ENCODE measurements at regions not wholly inside any gene's neighbourhood (a gene's known extent, or its start where the extent isn't known, plus 50 kb on each side); places are given as distances from the start of the nearest gene placed in this dataset.

- H3K4me3 Mint-ChIP-seq (ENCODE audit: unreplicated experiment): no peak overlapping the region
- TF ChIP-seq CTCF (IDR thresholded peaks at IDR 0.05): no peak
- no peak overlapping the region for H3K27ac Mint-ChIP-seq (ENCODE audit: unreplicated experiment)
- no peak for DNase-seq (ENCODE audit: extremely low spot score, unreplicated experiment)
- no peaks in the 10 kb centered on the region for H3K9me3 Mint-ChIP-seq (ENCODE audit: unreplicated experiment)
- H3K4me1 Mint-ChIP-seq (ENCODE audit: unreplicated experiment): peaks cover 23% of the 10 kb centered on the region
- H3K36me3 Mint-ChIP-seq (ENCODE audit: unreplicated experiment): no peaks in the 10 kb centered on the region
- H3K27me3 Mint-ChIP-seq (ENCODE audit: unreplicated experiment): no peaks in the 10 kb centered on the region
Observed at GRCh38 chr1:199157494-199157893, 518.7 kb downstream of the PTPRC start.

DNA sequence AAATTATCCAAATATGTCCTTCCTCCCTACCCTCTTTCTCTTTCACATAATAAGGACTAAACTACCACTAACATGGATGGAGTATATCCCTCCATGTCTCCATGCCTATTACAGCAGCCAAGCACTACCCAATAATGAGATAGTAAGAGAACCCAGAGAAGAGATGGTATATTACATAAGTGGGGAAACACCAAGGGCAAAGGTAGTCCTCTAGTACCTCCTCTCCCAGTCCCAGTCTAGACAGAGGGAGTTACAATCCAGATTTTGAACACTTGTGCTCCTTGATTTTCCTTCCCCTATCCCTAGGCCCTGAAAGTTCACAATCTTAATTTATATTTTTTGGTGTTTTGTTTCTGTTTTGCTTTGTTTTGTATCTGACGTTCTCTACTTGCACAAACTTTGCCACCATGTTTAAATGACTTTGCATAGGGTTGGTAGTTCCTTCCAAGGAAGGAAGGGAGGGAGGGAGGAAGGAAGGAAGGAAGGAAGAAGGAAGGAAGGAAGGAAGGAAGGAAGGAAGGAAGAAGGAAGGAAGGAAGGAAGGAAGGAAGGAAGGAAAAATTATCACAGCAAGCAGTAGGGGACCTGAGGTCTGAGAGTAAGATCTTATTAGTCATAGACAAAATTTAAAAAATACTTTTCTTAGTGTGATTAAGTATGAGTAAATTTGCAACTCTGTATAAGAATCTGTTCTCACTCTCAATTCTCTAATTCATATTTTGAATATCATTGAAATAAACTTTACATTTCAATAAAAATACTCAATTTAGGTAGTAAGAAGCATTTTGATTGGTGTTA lies 521.9 kb downstream of the PTPRC start:
- no peak overlapping the region for H3K4me3 Mint-ChIP-seq (ENCODE audit: unreplicated experiment)
- no peaks in the 10 kb centered on the region for H3K9me3 Mint-ChIP-seq (ENCODE audit: unreplicated experiment)
- no peak for TF ChIP-seq CTCF (IDR thresholded peaks at IDR 0.05)
- no peaks in the 10 kb centered on the region for H3K27me3 Mint-ChIP-seq (ENCODE audit: unreplicated experiment)
- peak overlapping the region; percentile 82 for H3K27ac Mint-ChIP-seq (ENCODE audit: unreplicated experiment)
- no peaks in the 10 kb centered on the region for H3K36me3 Mint-ChIP-seq (ENCODE audit: unreplicated experiment)
- DNase-seq (ENCODE audit: extremely low spot score, unreplicated experiment): no peak
- H3K4me1 Mint-ChIP-seq (ENCODE audit: unreplicated experiment): peaks cover 28% of the 10 kb centered on the region

DNA sequence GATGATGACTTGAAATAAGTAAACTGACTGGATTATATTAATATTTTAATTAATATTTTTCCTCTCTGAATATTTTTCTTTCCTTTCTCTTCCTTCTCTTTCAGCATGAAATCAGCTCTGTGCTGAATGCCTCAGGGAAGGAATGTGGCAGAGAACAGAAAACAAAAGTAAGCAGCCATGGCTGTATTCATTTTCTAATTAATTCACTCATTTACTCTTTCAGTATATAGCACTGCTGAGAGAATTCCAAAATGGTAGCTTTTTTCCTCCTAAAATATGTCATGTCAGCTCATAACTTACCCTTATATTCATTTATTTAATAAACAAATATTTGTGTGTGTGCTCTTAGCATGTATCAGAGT lies 522.5 kb downstream of the PTPRC start:
- Mint-ChIP-seq H3K9me3 (ENCODE audit: unreplicated experiment) (no peaks in the 10 kb centered on the region), H3K27me3 (ENCODE audit: unreplicated experiment) (no peaks in the 10 kb centered on the region), H3K36me3 (ENCODE audit: unreplicated experiment) (no peaks in the 10 kb centered on the region), H3K4me1 (ENCODE audit: unreplicated experiment) (peaks cover 28% of the 10 kb centered on the region), H3K27ac (ENCODE audit: unreplicated experiment) (peak overlapping the region; percentile 38), H3K4me3 (ENCODE audit: unreplicated experiment) (no peak overlapping the region)
- no peak for TF ChIP-seq CTCF (IDR thresholded peaks at IDR 0.05)
- no peak for DNase-seq (ENCODE audit: extremely low spot score, unreplicated experiment)

DNA sequence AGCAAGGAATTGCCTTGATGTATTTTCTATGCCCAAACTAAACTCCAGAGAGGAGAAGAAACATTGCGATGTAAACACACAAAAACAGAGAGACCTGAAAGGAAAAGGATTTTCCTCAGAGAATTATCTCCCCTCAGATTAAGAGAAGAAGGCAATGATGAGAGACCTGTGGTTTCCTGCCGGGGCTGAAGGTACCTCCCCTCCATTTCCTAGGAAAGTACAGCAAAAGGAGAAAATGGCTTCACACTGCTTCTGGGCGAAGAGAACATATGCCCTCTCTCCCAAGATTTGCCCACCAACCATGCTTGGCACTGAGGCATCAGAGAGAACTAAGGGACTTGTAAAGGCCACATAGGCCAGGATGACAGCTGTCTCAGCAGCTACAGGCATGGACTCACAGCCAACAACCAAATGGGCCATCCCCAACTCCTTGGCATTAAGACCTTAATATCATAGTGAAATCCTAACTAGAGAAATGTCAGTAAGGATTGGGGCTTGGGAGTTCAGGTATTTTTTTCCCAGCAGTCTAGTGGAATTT lies 523.0 kb downstream of the PTPRC start:
- Mint-ChIP-seq H3K27me3 (ENCODE audit: unreplicated experiment) (no peaks in the 10 kb centered on the region), H3K4me3 (ENCODE audit: unreplicated experiment) (no peak overlapping the region), H3K9me3 (ENCODE audit: unreplicated experiment) (no peaks in the 10 kb centered on the region), H3K36me3 (ENCODE audit: unreplicated experiment) (no peaks in the 10 kb centered on the region), H3K4me1 (ENCODE audit: unreplicated experiment) (peaks cover 28% of the 10 kb centered on the region), H3K27ac (ENCODE audit: unreplicated experiment) (peak overlapping the region; percentile 38)
- no peak for DNase-seq (ENCODE audit: extremely low spot score, unreplicated experiment)
- no peak for TF ChIP-seq CTCF (IDR thresholded peaks at IDR 0.05)

GRCh38 chr1:199163267-199163666 lies 524.4 kb downstream of the PTPRC start:
- TF ChIP-seq CTCF (IDR thresholded peaks at IDR 0.05): no peak
- Mint-ChIP-seq H3K4me3 (ENCODE audit: unreplicated experiment) (no peak overlapping the region), H3K27me3 (ENCODE audit: unreplicated experiment) (no peaks in the 10 kb centered on the region), H3K9me3 (ENCODE audit: unreplicated experiment) (no peaks in the 10 kb centered on the region), H3K4me1 (ENCODE audit: unreplicated experiment) (peaks cover 26% of the 10 kb centered on the region), H3K27ac (ENCODE audit: unreplicated experiment) (no peak overlapping the region), H3K36me3 (ENCODE audit: unreplicated experiment) (no peaks in the 10 kb centered on the region)
- DNase-seq (ENCODE audit: extremely low spot score, unreplicated experiment): no peak
